SKM-1 treated with dmso at 0.1 percent for 144 hours (cell line): ENCODE measurements at regions not wholly inside any gene's neighbourhood (a gene's known extent, or its start where the extent isn't known, plus 50 kb on each side); places are given as distances from the start of the nearest gene placed in this dataset.

Experiments
- DNase-seq: peaks from one replicate; lab custom pipeline; 2025; ENCODE audit not compliant: unreplicated experiment; lab: John Stamatoyannopoulos, UW

- no peak for DNase-seq
Observed at GRCh38 chr6:170178561-170179477, 112.1 kb downstream of the DLL1 start.

- DNase-seq: no peak
Observed at GRCh38 chr6:170177772-170178560, 112.9 kb downstream of the DLL1 start.

- DNase-seq: no peak
Observed at GRCh38 chr6:170176898-170177771, 113.7 kb downstream of the DLL1 start.

- no peak for DNase-seq
Observed at GRCh38 chr6:170176136-170176897, 114.6 kb downstream of the DLL1 start.

- no peak for DNase-seq
Observed at GRCh38 chr6:170175644-170176135, 115.2 kb downstream of the DLL1 start.

- no peak for DNase-seq
Observed at GRCh38 chr6:170174771-170175643, 115.9 kb downstream of the DLL1 start.

- DNase-seq: no peak
Observed at GRCh38 chr6:170174124-170174770, 116.6 kb downstream of the DLL1 start.

- DNase-seq: no peak
Observed at GRCh38 chr6:170173335-170173881, 117.5 kb downstream of the DLL1 start.

- no peak for DNase-seq
Observed at GRCh38 chr6:170172825-170173256, 118.0 kb downstream of the DLL1 start.

- DNase-seq: no peak
Observed at GRCh38 chr6:170172392-170172791, 118.5 kb downstream of the DLL1 start.

- no peak for DNase-seq
Observed at GRCh38 chr6:170167657-170168159, 123.2 kb downstream of the DLL1 start.

GRCh38 chr6:170166511-170167122 lies 124.3 kb downstream of the DLL1 start:
- no peak for DNase-seq

- no peak for DNase-seq
Observed at GRCh38 chr6:170165471-170166117, 125.3 kb downstream of the DLL1 start.

- no peak for DNase-seq
Observed at GRCh38 chr6:170165085-170165470, 125.8 kb downstream of the DLL1 start.

- DNase-seq: no peak
Observed at GRCh38 chr6:170164271-170164900, 126.5 kb downstream of the DLL1 start.

- no peak for DNase-seq
Observed at GRCh38 chr6:170163405-170164170, 127.3 kb downstream of the DLL1 start.
